ENCODE measurements at regions not wholly inside any gene's neighbourhood (a gene's known extent, or its start where the extent isn't known, plus 50 kb on each side); places are given as distances from the start of the nearest gene placed in this dataset.
"Not testable (repeated sequence)": the region's sequence is repeated elsewhere in the genome, so short reads cannot be mapped to it uniquely, and the experiment has no call there.

- H3K4me2 ChIP-seq (ENCODE audit: low read length); H3K9ac ChIP-seq (ENCODE audit: low read length); H3K4me3 ChIP-seq (ENCODE audit: low read depth, low read length); H2AK5ac ChIP-seq (ENCODE audit: low read length); H2BK120ac ChIP-seq (ENCODE audit: insufficient read depth, low read length, poor library complexity); H3K14ac ChIP-seq (ENCODE audit: low read length); H3K23ac ChIP-seq (ENCODE audit: low read length); H4K91ac ChIP-seq (ENCODE audit: low read depth, low read length); H3K18ac ChIP-seq (ENCODE audit: low read length); H3K79me1 ChIP-seq (ENCODE audit: low read length); H2BK5ac ChIP-seq (ENCODE audit: low read depth, low read length, poor library complexity); H2BK12ac ChIP-seq (ENCODE audit: low read length); H4K12ac ChIP-seq (ENCODE audit: low read depth, low read length); DNase-seq; H3K27me3 ChIP-seq (ENCODE audit: insufficient read depth, low read length); H3K79me2 ChIP-seq (ENCODE audit: control insufficient read depth, insufficient read depth, low read length, poor library complexity); H3K4ac ChIP-seq (ENCODE audit: low read depth, low read length); H2AFZ ChIP-seq (ENCODE audit: insufficient read depth, low read length, poor library complexity); H3K36me3 ChIP-seq (ENCODE audit: control insufficient read depth in 1 of 2, insufficient read depth in 2 of 2, low read length in 2 of 2); H4K8ac ChIP-seq (ENCODE audit: low read depth, low read length); H3K27ac ChIP-seq (ENCODE audit: low read depth, low read length); H3K4me1 ChIP-seq (ENCODE audit: control insufficient read depth in 1 of 2, insufficient read depth in 2 of 2, low read length in 2 of 2): not testable (repeated sequence)
- peaks cover 21% of the 10 kb centered on the region for H3K9me3 ChIP-seq (ENCODE audit: insufficient read depth, low read depth, low read length)
- WGBS (ENCODE audit: extremely low coverage, insufficient coverage, insufficient read length): no CpG with 5 or more reads among the region's 3 CpGs
Observed at GRCh38 chr14:106163812-106164211, 637.4 kb downstream of the TMEM121 start.

- peaks cover 21% of the 10 kb centered on the region for H3K9me3 ChIP-seq (ENCODE audit: insufficient read depth, low read depth, low read length)
- H3K27me3 ChIP-seq (ENCODE audit: insufficient read depth, low read length): no peaks in the 10 kb centered on the region
- H2BK12ac ChIP-seq (ENCODE audit: low read length): no peak overlapping the region
- no peak overlapping the region for H2BK5ac ChIP-seq (ENCODE audit: low read depth, low read length, poor library complexity)
- no peak overlapping the region for H4K91ac ChIP-seq (ENCODE audit: low read depth, low read length)
- H3K4ac ChIP-seq (ENCODE audit: low read depth, low read length): no peak overlapping the region
- H3K23ac ChIP-seq (ENCODE audit: low read length): no peak overlapping the region
- no peak overlapping the region for H3K27ac ChIP-seq (ENCODE audit: low read depth, low read length)
- H3K4me2 ChIP-seq (ENCODE audit: low read length): no peak overlapping the region
- no peak overlapping the region for H2BK120ac ChIP-seq (ENCODE audit: insufficient read depth, low read length, poor library complexity)
- DNase-seq: no peak
- no peak overlapping the region for H2AK5ac ChIP-seq (ENCODE audit: low read length)
- H3K36me3 ChIP-seq (ENCODE audit: control insufficient read depth in 1 of 2, insufficient read depth in 2 of 2, low read length in 2 of 2): no peaks in the 10 kb centered on the region
- no peaks in the 10 kb centered on the region for H3K79me2 ChIP-seq (ENCODE audit: control insufficient read depth, insufficient read depth, low read length, poor library complexity)
- no peak overlapping the region for H3K14ac ChIP-seq (ENCODE audit: low read length)
- no peaks in the 10 kb centered on the region for H3K79me1 ChIP-seq (ENCODE audit: low read length)
- H2AFZ ChIP-seq (ENCODE audit: insufficient read depth, low read length, poor library complexity): no peak overlapping the region
- no peak overlapping the region for H3K9ac ChIP-seq (ENCODE audit: low read length)
- no peak overlapping the region for H4K8ac ChIP-seq (ENCODE audit: low read depth, low read length)
- H4K12ac ChIP-seq (ENCODE audit: low read depth, low read length): no peak overlapping the region
- H3K4me3 ChIP-seq (ENCODE audit: low read depth, low read length): peak overlapping the region; percentile 49
- H3K18ac ChIP-seq (ENCODE audit: low read length): no peak overlapping the region
- WGBS (ENCODE audit: extremely low coverage, insufficient coverage, insufficient read length): no CpG with 5 or more reads among the region's 3 CpGs
- H3K4me1 ChIP-seq (ENCODE audit: control insufficient read depth in 1 of 2, insufficient read depth in 2 of 2, low read length in 2 of 2): no peaks in the 10 kb centered on the region
Observed at GRCh38 chr14:106166232-106166631, 639.8 kb downstream of the TMEM121 start.

GRCh38 chr14:106166650-106167204 is 640.3 kb downstream of the TMEM121 start:
- Histone ChIP-seq H3K4ac (ENCODE audit: low read depth, low read length) (no peak overlapping the region), H3K36me3 (ENCODE audit: control insufficient read depth in 1 of 2, insufficient read depth in 2 of 2, low read length in 2 of 2) (no peaks in the 10 kb centered on the region), H4K8ac (ENCODE audit: low read depth, low read length) (no peak overlapping the region), H3K27ac (ENCODE audit: low read depth, low read length) (no peak overlapping the region), H3K4me2 (ENCODE audit: low read length) (no peak overlapping the region), H3K79me1 (ENCODE audit: low read length) (no peaks in the 10 kb centered on the region), H2AK5ac (ENCODE audit: low read length) (no peak overlapping the region), H3K18ac (ENCODE audit: low read length) (no peak overlapping the region), H2BK5ac (ENCODE audit: low read depth, low read length, poor library complexity) (no peak overlapping the region), H3K79me2 (ENCODE audit: control insufficient read depth, insufficient read depth, low read length, poor library complexity) (no peaks in the 10 kb centered on the region), H2BK120ac (ENCODE audit: insufficient read depth, low read length, poor library complexity) (no peak overlapping the region), H4K12ac (ENCODE audit: low read depth, low read length) (no peak overlapping the region), H2BK12ac (ENCODE audit: low read length) (no peak overlapping the region), H3K23ac (ENCODE audit: low read length) (no peak overlapping the region), H2AFZ (ENCODE audit: insufficient read depth, low read length, poor library complexity) (no peak overlapping the region), H3K9ac (ENCODE audit: low read length) (no peak overlapping the region), H3K9me3 (ENCODE audit: insufficient read depth, low read depth, low read length) (peaks cover 21% of the 10 kb centered on the region), H3K14ac (ENCODE audit: low read length) (no peak overlapping the region), H3K4me1 (ENCODE audit: control insufficient read depth in 1 of 2, insufficient read depth in 2 of 2, low read length in 2 of 2) (no peaks in the 10 kb centered on the region), H4K91ac (ENCODE audit: low read depth, low read length) (no peak overlapping the region), H3K27me3 (ENCODE audit: insufficient read depth, low read length) (no peaks in the 10 kb centered on the region), H3K4me3 (ENCODE audit: low read depth, low read length) (peak overlapping the region; percentile 49)
- DNase-seq: no peak
- no CpG with 5 or more reads among the region's 10 CpGs for WGBS (ENCODE audit: extremely low coverage, insufficient coverage, insufficient read length)

- H2BK5ac ChIP-seq (ENCODE audit: low read depth, low read length, poor library complexity); H3K4me1 ChIP-seq (ENCODE audit: control insufficient read depth in 1 of 2, insufficient read depth in 2 of 2, low read length in 2 of 2); H3K23ac ChIP-seq (ENCODE audit: low read length); H3K79me1 ChIP-seq (ENCODE audit: low read length); H3K27ac ChIP-seq (ENCODE audit: low read depth, low read length); H4K8ac ChIP-seq (ENCODE audit: low read depth, low read length); H3K14ac ChIP-seq (ENCODE audit: low read length); H3K4ac ChIP-seq (ENCODE audit: low read depth, low read length); H3K36me3 ChIP-seq (ENCODE audit: control insufficient read depth in 1 of 2, insufficient read depth in 2 of 2, low read length in 2 of 2); H2BK120ac ChIP-seq (ENCODE audit: insufficient read depth, low read length, poor library complexity); H2AK5ac ChIP-seq (ENCODE audit: low read length); H2BK12ac ChIP-seq (ENCODE audit: low read length); H3K9ac ChIP-seq (ENCODE audit: low read length); H3K4me3 ChIP-seq (ENCODE audit: low read depth, low read length); H3K27me3 ChIP-seq (ENCODE audit: insufficient read depth, low read length); H3K79me2 ChIP-seq (ENCODE audit: control insufficient read depth, insufficient read depth, low read length, poor library complexity); H4K91ac ChIP-seq (ENCODE audit: low read depth, low read length); H3K4me2 ChIP-seq (ENCODE audit: low read length); H4K12ac ChIP-seq (ENCODE audit: low read depth, low read length); H3K18ac ChIP-seq (ENCODE audit: low read length); H2AFZ ChIP-seq (ENCODE audit: insufficient read depth, low read length, poor library complexity): not testable (repeated sequence)
- H3K9me3 ChIP-seq (ENCODE audit: insufficient read depth, low read depth, low read length): peaks cover 20% of the 10 kb centered on the region
- no CpG with 5 or more reads among the region's 13 CpGs for WGBS (ENCODE audit: extremely low coverage, insufficient coverage, insufficient read length)
- DNase-seq: peak in 1 of 2 donors; percentile 3
Observed at GRCh38 chr14:106170163-106170658, 643.8 kb downstream of the TMEM121 start.
